GM19438 (cell line): ENCODE measurements at regions not wholly inside any gene's neighbourhood (a gene's known extent, or its start where the extent isn't known, plus 50 kb on each side); places are given as distances from the start of the nearest gene placed in this dataset.

Experiments used
- ATAC-seq: cut with Tn5 transposase; IDR thresholded peaks from one replicate; pipeline ENCODE4 v1.9.1; 2021; ENCODE audit warnings: low read depth; ENCODE audit not compliant: unreplicated experiment

DNA sequence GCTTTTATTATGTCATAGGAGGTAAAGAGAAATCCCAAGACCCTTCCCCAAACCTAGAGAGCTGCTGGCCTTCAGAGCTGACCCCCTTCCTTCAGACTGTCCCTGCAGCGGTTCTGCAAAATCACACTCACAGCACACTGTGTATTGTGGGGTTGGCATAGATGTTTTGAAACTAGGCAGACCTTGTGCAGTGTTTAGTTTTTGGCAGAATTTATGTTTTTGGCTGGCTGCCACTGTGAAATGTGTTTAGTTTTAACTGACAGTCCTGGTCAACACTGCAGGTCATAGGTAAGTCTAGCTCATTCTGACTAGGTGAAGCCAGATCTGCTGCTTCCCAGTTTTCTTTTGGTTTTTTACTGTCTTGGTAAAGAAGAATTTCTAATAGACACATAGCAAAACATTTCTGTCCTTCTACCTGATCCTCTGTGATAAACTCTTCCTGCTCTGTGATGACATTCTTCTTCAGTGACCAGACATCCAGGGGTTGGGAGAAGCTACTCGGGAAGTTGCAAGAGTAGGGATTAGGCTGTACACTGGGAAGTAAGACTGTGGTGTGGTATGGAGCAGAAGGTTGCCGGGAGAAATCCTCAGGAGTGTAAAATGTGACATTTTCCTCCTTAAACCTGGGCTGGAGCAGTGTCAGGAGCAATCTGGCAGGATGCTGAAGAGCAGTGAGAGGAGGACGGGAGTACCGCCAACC lies 209.6 kb upstream of the MCTP2 start:
- ATAC-seq: no peak

DNA sequence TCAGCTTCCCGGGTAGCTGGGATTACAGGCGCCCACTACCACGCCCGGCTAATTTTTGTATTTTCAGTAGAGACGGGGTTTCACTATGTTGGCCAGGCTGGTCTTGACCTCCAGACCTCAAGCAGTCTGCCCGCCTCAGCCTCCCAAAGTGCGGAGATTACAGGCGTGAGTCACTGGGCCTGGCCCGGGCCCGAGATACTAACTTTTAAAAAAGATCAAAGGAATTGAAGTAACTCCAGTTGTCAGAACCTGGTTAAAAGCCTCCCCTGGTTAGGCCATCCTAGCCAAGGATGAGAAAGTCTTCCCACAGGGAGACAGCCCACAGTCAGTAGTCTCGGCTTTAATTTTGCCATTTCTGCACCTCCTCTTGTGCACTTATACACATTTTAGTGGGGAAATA lies 212.3 kb upstream of the MCTP2 start:
- no peak for ATAC-seq

DNA sequence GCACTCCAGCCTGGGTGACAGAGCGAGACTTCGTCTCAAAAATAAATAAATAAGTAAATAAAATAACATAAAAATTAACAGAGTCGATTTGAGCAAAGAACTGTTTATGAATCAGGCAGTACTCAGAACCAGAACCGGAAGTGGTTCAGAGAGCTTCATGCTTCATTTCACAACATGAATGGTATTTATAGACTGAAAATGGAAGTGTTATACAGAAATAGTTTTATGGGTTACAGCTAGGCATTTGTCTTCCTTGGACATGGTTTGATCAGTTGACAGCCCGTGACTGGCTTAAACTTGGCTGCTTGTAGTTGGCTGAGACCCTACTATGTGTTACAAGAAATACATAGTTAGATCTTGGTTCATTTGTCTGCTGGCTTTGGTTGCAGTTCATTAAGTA lies 216.0 kb upstream of the MCTP2 start:
- no peak for ATAC-seq

DNA sequence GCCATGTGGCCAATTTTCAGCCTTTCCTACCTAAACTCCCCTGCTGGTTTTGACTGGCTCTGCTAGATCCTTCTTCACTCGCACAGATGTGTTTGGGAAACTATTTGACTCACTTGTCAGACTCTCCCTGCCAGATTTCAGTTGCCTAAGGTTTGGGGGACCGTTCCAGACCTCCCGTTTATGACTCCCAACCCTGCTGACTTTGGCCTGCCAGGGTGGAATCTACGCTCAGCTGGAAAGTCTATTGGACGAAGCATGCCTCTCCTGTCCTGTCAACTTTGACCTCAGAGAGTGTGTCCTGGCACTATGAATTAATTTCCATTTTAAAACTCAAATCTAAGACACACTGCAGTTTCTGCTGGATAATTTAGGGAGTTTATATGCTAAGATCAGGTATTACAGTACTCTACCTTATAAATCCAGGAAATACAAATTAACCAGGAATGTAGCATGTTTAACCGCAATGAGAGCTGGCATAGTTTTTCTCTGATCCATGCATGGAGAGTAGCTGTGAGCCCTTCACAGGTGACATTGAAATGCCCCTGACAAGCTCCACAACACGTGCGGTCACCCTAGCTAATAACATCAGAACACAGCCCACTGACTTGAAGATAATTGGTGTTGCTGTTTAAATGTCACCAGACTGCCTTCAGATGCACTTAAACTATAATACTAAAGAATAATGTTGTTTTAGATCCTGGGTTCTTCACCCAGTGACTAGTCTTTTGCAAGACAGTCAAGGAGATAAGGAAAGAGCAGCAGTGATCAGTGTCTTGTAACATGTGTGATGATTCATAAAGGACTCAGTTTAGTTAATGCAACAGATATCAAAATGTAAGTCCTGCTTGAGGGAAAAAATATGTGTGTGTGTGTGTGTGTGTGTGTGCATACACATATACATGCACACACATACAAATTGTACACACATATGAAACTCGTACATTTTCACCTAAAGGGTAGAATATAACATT lies 223.0 kb upstream of the MCTP2 start:
- no peak for ATAC-seq

DNA sequence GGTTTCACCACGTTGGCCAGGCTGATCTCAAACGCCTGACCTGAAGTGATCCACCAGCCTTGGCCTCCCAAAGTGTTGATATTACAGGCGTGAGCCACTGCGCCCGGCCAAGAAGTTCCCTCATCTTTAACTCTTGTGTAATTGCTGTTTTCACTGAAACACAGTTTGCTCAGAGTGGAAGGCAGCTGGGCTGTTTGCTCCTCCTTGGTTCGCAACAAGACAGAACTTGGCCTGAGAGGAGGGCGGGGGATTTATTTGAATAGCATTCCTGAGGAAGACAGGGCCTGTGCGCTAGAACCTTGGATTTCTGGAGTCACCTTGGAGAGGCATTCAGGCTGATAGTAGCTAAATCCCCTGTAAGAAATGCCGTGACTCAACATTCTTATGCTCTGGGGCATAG lies 226.7 kb upstream of the MCTP2 start:
- no peak for ATAC-seq

DNA sequence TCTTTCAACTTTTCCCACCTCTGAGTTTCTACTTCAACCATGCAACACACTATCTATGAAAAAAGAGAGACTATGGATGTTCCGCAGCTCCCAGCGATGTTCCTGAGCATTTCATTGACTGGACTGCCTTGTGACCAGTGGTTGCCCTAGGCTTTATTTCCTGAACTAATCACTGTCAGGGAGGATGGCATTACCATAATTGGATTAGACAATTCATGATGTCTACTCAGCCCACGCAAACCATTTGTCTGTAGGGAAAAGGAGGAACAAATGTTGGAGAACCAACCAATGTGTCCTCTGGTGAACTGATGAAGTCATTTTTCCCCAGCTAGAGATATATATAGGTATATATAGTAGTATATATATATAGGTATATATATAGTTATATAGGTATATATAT lies 229.3 kb upstream of the MCTP2 start:
- no peak for ATAC-seq

DNA sequence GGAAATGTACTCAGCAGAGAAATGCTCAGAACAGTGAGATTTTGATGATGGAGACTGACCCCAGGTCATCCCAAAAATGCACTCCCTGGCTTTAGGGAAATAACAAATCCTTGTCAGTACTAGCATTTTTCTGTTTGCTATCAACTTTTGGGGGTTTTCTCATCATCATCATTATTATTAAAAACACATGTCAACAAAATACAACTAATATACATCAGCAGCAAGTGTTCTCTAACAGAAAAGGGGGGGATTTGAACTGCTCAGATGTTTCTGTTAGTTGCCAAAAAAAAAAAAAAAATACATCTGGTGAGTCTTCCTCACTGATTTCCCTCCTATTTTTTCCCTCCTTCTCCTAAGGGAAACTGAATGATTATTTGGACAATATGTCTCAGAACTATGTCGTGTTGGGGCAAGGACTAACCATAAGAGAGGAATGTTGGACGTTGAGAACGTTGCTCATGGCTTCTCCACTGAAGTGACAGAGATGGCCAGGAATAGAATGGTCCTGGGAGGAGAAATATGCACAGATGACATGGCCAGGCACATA lies 230.0 kb upstream of the MCTP2 start:
- no peak for ATAC-seq

DNA sequence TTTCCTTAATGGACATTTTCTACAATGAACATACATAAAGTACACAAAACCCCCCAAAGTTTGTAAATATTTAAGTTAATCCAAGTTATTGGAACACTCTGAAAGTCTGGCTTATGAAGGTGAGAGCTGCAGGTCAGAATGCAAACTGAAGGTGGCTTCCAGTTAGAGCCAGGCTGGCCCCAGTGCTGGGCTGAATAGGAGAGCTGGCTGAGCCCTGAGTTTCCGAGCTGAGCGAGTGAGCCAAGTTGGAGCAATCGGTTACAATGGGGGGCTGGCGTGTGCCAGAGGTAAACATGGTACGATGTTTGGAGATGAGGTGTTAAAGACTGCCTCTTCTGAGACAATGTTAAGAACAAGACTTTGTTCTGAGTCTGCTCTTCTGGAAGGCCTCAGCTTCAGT lies 230.8 kb upstream of the MCTP2 start:
- ATAC-seq: no peak

DNA sequence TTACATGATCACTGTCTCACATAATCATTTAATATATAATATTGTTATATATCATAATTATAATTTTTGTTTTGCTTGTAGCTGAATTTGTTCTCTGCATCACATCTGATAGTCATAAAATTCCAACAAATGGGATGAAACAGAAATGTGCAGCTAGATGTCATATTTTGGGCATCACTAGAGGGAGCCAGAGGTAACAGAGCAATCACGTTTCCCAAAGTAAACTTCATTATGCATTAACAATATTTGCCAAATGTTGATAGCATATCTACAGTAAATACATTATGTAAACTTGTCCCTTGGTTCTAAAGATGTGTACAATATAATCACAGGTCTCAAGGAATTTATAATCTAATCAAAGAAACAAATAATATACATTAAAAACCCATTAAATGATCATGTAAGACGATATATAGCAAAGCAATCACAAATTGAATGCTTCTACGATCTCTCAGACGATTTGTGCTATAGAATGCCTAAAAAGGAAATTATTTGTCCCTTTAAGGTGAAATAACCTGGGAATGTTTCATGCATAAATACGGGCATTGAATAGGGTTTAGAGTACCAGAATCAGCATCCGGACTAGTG lies 234.2 kb upstream of the MCTP2 start:
- no peak for ATAC-seq

DNA sequence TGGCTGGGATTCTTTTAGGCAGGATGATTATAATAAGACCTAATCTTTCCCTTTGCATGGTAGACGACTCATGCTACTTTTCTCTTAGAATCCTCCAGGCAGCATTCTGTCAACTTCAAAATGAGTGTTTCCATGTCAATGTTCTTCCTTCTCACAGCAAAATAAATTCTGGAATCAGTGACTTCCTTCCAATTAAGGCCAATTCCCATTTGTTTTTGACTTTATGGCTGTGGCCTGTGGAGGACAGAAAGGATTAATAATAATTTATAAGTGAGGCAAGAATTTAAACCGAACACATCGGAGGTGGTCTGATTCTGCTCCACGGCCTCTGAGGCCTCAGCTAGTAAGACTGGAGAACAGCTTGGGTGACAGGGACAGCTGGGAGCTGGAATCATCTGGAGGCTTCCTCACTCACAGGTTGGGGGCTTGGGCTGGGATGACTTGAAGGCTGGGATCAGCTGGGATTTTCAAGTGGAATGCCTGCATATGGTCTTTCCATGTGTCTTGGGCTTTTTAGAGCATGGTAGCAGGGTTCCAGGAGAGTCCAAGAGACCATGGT lies 241.8 kb upstream of the MCTP2 start:
- ATAC-seq: no peak

DNA sequence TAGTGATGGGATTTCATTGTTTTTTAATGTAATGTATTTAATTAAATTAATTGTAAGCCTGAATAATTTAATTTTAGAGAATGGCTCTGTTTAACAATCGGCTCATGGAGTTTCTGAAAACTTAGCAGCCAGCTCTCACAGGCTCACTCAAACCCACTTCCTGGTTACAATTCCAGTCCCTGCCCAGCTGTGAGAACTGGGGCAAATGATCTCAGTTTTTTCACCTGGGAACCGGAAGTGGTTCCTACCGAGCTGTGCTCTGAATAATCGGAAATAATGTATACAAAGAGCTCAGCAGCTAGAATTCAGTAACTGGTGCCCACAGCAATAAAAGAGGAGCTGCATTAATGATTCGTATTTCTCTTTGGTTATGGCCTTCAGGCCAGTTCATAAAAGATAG lies 244.3 kb upstream of the MCTP2 start:
- peak; percentile 71 for ATAC-seq

DNA sequence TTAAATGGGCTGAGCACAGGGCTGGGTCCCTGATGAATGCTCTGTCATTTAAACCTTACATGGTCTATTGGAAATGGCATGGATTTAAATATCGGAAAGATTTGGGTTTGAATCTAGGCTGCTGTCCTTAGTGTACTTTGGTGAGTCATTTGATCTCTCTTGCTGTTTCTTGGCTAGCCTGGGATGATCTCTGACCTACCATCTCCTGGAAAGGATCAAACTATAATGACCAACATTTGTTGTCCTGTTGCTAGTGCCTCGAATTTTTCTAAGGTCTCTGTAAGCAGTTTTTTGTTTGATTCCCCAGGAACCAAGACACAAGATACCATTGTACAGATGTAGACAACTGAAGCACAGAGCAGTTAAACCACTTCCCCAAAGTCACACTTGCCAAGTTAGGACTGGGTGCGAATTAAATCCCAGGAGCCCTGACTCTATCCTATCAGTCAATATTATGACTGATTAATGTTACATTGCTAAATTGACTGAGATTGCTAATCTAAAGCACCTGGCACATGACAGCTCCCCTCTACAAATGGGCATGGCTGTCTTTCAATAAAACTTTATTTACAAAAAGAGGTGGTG lies 244.9 kb upstream of the MCTP2 start:
- no peak for ATAC-seq

DNA sequence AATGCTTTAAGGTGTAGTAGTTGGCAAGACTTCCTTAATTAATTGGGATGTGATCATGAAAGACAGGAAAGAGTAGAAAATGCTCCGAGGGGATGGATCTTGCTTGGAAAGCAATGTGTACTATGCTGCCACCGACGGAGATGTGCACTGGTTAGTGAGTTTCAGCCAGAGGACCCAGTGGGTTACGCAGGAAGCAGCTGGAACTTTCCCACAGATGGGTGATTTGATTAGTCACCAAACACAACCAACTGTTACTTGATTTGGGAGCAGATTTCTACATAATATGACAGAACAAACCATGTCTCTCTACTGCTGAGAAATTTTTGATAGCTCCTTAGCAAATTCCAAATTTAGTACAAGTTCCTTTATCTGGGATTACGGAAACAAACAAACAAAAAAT lies 245.4 kb upstream of the MCTP2 start:
- ATAC-seq: no peak

DNA sequence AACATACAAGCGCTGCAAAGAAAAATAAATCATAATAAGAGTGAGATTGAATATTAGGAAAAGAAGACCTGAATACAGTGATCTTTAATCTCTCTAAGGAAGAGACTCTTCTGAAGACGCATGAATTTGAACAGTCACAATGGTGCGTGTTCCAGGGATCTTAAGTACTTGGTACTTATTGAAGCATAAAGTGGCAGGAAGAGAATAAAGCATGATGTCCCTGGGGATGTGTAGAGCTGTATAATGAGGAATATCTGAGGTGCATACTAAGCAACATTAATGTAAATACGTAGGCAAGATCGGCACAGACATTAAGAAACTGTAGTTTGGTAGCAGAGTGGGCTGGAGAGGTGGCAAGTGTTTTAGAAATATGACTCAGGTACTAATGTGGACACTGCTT lies 246.2 kb upstream of the MCTP2 start:
- ATAC-seq: no peak

DNA sequence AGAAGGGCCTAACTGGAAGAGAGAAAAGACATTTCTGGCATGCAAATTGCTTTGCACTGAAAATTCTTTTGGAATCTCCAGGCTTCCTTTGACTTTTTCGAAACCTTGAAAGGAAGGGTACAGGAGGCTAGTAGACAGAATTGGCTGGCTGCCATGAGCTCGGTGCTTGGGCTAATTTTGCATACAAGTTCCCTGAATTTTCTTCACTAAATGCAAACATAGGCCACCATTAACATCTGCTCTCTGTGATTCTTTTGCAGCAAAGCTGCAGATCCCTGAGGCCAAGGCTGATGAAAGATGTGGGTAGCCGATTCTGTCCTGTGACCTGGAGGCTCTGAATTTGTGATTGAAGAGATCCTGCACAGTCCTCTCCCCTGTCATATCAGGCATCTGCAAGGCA lies 247.8 kb upstream of the MCTP2 start:
- no peak for ATAC-seq

DNA sequence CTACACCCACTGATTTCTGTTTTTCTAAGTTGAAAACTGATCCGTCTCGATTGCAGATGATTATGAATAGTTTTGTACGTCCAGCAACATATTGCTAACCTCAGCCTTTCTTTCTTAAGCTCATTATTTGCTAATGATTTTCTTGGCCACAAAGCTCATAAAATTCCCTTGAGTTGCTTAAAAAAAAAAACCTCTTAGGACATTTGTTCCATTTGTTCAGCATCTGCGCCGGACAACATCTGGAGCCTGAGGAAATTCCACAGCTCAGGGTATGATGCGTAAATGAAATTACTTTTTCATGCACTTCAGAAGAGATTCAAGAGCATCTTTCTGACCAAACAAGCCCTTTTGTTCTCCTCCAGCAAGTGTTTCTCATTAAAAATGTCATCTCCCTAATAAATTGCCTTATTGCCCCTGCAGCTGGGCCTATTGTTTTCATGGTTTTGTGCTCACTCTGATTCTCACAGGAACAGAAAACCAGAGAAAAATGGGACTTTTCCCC lies 249.1 kb upstream of the MCTP2 start:
- no peak for ATAC-seq

DNA sequence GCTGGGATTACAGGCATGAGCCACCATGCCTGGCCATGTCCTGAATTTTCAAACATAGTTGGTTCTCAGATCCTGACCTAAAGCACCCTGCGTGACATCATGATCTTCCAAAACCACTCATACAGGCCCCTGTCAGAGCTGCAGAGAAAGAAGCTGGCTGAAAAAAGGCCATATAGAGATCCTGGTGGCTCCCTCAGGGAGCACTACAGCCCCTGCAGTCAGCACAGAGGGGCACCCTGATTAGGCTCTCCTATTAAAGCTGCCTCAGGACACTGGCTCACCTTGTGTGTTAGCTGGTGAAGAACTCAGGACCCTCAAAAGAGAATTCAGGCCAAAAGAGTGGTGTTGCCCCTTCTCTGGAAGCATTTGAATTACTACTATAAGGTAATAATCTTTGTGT lies 249.7 kb upstream of the MCTP2 start:
- ATAC-seq: no peak

DNA sequence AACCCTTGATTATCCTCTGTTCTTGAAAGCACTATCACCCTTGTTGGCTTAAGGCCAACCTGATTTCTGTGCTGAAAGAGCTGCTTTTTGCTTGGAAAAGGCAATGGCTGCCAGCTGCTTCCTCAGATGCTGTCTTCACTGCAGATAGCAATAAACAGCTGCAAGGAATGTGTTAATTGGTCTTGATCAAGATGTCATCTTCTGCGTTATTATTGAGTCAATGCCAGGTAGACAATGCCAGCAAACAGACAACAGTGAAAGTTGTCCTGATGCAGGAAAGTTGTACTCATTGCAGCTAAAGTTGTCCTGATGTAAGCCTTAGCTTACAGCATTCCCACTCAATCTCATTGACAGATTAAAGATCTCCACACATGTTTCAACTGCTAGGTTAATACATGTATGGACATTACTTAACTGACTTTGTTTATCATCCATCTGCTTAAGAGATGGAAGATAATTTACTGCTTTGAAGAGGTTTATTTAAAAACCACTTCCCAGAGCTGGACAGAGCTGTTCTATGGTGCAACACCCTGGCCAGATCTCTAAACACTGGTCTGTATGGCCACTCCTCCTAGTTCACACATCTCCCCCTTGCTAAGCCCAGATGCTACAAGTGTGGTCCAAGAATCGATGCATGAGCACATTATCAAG lies 251.0 kb upstream of the MCTP2 start:
- ATAC-seq: no peak

DNA sequence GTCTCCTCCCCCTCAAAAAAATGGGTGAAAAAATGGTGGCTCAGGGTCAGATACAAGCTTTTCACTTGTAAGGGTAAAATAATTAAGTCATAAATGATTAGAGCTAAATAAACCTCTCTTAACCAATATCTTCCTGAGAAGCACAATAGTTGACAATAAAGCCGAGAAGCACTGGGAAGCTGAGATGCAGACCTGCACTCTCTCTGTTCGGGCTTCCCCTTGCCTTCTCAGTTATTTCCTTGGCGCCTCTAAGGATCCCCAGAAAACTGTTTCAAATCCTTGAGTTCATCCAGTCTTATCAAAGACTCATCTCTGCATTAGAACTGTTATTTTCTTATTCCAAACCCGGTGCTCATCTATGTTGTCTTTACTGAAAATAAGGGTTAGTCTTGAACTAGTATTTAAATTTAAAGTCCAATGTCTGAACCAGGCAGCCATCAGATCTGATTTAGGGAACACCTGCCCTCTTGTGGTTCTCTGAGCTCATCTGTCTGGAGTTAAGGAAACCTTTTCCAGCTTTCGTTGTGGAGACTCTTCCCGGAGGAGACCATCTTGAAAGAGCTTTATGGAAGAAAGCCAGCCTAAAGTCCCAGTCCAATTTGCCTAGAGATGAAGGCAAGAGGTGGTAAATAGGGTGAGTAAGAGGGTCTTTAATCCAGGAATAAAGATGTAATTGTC lies 256.4 kb upstream of the MCTP2 start:
- no peak for ATAC-seq
